Left kidney (tissue), 1 donor: ENCODE measurements at regions not wholly inside any gene's neighbourhood (a gene's known extent, or its start where the extent isn't known, plus 50 kb on each side); places are given as distances from the start of the nearest gene placed in this dataset.
"Not testable (repeated sequence)": the region's sequence is repeated elsewhere in the genome, so short reads cannot be mapped to it uniquely, and the experiment has no call there.

ENCODE experiments used
- DNase-seq: peaks from one replicate; pipeline ENCODE4 v3.0.0-alpha.2; 2013

DNA sequence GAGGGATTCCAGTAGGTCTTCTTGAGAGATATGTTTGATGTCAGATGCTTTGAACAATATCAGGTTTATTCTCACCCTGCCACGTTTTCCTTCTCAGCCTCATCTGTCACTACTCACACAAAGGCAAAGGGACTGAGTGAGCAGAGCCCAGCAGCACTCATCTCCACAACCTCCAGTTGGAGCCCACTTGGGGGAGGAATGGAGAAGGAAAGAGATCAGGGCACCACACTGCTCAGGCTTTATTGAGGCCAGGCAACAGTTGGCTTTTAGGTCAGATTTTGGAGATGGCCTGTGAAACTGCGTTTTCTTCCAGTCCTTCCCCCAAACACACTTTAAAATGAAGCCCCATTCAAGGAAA is 57.3 kb upstream of the SEC22B start:
- not testable (repeated sequence) for DNase-seq

DNA sequence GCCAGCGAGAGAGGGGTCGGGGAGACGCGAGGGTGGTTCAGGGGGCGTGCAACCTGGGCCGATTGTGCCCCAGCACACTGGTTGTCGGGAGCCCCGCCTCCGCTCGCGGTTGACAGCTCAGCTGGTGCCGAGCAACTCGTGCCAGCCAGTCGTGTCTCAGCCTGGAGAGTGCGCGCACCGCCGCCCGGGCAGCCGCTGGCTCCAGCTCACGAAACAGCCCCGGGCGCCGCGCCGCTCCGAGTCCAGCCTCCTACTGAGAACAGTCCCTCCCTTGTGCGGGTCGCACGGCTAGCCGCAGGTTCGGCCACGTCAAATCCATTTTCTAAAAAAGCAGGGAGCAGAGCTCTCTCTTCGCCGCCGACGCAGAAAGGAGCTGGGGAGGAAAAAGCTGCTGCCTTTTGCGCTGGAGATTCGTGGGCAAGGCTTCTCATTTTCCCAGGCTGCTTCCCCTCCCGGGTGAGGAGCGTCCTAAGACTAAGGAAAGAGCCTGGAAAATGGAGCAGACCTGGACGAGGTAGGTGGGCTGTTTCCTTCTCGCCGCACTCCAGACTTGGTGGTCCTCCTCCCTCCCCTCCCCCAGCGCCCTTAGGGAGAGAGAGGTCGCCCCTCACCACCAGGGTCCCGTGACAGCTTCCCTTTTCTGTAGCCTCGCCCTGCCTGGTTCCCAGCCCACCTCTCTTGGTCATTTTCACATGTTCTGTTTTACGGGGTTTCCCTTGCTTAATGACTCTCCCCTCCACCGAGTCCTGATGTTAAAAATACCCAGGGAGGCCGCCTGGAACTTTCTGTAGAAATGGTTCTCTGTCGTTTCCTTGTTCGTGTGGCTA is 56.7 kb upstream of the SEC22B start:
- not testable (repeated sequence) for DNase-seq

DNA sequence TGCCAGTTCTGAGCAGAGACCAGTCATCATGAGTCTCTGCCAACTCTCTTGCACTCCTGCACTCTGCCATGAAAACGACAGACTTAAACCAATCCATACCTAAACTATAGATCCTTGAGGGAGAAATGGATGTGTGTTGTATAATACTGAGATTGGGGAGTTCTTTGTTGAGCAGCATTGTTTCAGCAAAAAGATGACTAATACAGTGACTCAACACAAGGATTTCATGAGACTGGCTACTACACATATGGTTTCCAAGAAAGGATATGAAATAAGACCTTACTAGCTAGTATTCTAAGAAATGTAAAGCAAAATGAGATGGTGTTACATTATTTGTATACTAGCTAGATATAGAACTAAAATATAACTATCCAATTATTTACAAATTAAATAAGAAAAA is 53.5 kb upstream of the SEC22B start:
- not testable (repeated sequence) for DNase-seq
